HCEC 1CT (cell line): ENCODE measurements at regions not wholly inside any gene's neighbourhood (a gene's known extent, or its start where the extent isn't known, plus 50 kb on each side); places are given as distances from the start of the nearest gene placed in this dataset.

ENCODE experiments used
- DNase-seq: peaks from one replicate; pipeline ENCODE4 v3.0.0-alpha.2; 2017

DNA sequence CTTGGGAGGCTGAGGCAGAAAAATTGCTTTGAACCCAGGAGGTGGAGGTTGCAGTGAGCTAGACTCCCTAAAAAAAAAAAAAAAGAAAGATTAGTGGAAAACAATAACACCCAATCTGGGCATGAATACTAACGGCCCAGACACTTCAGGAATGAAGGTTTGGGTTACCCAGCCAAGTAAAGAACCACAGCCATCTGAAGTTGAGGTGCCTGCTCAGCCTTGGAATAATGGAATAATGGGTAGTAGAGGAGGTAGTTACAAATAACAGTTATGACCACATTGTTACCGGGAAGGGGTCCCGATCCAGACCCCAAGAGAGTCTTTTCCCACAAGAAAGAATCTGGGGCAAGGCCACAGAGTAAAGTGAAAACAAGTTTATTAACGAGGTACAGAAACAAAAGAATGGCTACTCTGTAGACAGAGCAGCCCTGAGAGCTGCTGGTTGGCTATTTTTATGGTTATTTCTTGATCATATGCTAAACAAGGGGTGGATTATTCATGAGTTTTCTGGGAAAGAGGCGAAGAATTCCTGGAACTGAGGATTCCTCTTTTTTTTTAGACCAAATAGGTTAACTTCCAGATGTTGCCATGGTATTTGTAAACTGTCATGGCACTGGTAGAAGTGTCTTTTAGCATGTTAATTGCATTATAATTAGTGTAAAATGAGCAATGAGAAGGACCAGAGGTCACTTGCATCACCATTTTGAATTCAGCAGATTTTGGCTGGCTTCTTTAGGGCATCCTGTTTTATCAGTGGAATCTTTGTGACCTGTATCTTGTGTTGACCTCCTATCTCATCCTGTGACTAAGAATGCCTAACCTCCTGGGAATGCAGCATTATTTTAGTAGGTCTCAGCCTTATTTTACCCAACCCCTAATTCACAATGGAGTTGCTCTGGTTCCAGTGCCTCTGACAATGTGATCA lies 96.2 kb upstream of the HAAO start:
- DNase-seq: no peak

- no peak for DNase-seq
These were observed 94.5 kb upstream of the HAAO start for GRCh38 chr2:42886921-42887320.

DNA sequence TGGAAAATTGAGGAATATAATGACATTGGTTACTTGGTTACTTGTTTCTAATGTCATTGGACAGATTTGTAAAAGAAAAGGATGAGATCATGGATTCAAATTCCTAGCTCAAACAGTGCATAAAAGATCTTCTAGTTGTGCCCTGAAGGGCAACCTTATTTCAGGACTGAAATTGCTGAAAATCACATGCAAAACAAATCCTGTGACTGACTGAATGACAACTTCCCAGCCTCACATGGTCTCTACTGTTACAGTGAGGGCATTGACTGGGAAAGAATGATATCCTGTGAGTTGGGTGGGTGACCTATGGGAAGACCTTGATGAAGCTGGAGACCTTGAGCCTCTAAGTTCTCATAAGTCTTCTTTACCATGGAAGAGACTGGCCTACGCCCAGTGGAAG lies 90.4 kb upstream of the HAAO start:
- DNase-seq: no peak

GRCh38 chr2:42881732-42882131 lies 89.3 kb upstream of the HAAO start:
- DNase-seq: peak; percentile 56

- no peak for DNase-seq
These were observed 88.6 kb upstream of the HAAO start for GRCh38 chr2:42880738-42881690.

DNA sequence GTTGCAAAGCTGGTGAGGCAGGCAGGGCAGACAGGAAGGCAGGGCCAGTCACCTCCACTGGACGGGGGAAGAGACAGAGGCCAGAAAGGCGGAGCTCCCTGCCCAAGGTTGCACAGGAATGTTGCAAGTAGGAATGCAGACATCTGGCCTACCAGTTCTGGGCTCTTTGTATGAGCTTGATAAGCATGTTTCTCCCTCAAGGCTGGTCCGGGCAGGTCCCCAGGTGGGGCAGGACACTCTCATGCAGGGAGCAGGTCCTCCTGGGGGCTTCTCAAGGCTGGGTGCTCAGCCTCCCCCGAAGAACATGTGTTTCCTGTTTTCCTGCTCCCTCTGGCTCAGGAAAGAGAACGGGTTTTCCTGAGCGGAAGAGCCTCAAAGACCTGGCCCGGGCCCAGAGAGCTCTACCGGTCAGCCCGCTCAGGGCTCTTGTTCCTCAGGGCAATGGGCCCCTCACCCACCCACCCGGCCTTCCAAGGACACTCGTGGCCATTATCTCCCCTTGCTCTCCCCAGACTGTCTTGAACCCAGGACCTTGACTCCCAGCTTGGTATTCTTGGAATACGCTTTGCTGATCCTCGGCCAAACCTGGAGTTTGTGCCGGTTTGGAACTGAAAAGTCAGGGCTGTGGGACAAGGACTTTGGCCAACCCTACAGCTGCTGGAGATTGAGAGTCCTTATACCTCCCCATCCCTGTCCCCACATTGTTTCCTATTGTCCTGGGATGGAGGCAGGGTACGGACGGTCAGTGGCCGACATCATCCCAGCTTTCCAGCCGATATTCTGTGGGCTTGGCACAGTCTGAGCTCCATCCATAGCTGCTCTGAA lies 87.7 kb upstream of the HAAO start:
- DNase-seq: no peak

- DNase-seq: no peak
These were observed 86.8 kb upstream of the HAAO start for GRCh38 chr2:42879121-42879705.

- DNase-seq: no peak
These were observed 86.2 kb upstream of the HAAO start for GRCh38 chr2:42878581-42878980.

DNA sequence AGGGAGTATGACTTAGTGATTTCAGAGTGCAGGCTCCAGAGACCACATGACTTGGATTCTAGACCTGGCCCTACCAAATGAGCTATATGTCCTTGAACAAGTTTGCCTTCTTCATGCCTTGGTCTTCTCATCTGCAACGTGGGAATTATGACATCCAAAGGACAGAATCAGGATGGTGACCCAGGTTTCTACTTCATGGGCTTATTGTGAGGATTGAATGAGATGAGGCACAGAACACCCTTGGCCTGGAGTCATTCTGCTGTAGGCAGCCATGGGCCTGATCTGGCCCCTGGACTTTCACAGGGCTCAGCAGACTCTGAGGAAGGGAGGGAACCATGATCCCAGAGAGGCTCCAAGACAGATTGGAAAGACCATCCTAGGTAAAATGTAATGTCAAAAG lies 85.6 kb upstream of the HAAO start:
- DNase-seq: no peak

DNA sequence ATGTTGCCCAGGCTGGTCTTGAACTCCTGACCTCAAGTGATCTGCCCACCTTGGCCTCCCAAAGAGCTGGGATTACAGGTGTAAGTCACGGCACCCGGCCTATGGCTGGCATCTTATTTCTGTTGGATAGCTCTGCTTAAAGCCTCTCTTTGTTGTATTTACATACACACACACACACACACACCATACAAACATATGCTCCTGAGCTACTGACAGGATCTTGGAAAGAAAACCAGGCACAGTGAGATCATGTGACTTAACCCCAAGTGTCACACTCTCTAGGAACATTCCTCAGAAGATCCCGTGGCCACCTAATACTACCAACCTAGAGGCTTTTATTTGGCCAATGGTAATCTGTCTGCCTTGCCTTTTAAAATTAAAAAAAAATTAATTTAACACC lies 85.1 kb upstream of the HAAO start:
- no peak for DNase-seq

- DNase-seq: no peak
These were observed 84.0 kb upstream of the HAAO start for GRCh38 chr2:42876326-42876751.

DNA sequence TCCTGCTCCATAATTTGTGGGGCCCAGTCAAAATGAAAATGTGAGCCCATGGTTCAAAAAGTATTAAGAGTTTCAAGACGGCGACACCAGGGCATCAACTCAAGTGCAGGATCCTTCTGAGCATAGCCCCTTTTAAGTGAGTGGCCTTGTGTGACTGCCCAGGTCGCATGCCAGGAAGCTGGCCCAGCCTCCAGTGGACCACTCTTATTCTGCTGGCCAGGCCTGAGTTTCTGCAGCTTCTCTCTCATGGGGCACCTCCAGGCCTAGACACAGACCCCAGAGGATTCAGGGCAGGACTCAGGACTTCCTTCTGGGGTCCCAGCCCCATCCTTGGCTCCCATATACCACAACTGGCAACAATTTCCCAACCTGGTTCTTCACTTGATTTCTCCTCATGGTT lies 83.5 kb upstream of the HAAO start:
- DNase-seq: no peak

- DNase-seq: no peak
These were observed 82.8 kb upstream of the HAAO start for GRCh38 chr2:42874949-42875801.

GRCh38 chr2:42872721-42873120 lies 80.3 kb upstream of the HAAO start:
- no peak for DNase-seq

DNA sequence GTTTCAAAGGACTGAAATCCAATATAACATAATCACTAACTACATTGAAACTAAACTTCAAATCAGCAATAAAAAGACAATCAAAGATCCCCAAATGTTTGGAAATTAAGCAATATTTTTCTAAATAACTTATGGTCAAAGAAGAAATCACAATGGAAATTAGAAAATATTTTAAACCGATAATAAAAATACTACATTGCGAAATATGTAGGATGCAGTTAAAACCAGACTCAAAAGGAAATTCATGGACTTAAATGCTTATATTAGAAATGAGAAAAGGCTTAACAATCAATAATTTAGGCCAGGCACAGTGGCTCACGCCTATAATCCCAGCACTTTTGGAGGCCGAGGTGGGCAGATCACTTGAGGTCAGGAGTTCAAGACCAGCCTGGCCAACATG lies 79.0 kb upstream of the HAAO start:
- DNase-seq: no peak

GRCh38 chr2:42868874-42869273 lies 76.5 kb upstream of the HAAO start:
- DNase-seq: no peak

GRCh38 chr2:42868096-42868495 lies 75.7 kb upstream of the HAAO start:
- no peak for DNase-seq

- no peak for DNase-seq
These were observed 75.0 kb upstream of the HAAO start for GRCh38 chr2:42867093-42868065.

DNA sequence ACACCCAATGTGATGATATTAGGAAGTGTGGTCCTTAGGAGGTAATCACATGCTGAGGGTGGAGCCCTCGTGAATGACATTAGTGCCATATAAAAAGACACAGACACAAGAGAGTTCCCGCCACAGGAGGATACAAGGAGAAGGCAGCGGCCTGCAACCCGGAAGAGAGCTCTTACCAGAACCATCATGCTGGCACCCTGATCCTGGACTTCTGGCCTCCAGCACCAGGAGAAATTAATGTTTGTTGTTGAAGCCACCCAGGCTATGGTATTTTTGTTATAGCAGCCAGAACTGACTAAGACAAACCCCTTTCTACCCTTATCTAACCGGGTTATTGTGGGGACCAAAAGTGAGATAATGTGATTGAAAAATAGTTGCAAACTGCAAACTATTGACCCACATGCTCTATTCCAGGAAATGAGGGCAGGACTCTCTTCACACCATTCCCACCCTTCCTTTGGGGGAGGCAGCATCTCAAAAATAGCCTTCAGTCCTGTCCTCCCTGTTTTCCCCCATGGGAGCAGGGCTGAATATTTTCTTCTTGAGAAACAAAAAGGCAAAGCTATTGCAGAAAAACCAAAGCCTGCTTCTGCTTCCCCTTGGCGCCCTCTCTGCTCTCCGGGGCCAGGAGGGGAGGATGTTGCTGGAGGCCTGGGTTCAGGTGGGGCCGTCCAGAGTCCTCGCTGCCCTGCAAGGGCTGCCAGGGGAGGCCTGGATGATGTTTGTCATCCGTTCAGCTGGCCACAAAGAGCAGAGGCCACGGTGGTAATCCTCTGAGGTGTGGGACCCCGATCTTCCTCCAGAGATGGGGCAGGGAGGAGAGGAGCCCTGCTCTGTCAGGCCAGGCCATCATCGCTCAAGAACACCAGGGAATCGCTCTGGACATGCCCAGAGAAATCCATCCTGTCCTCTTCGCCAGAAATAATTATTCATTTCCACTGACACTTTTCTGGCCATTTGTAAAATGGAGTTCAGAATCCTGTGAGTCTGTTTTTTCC lies 73.8 kb upstream of the HAAO start:
- no peak for DNase-seq
